Iris pigment epithelial cell (primary cell): ENCODE measurements at regions not wholly inside any gene's neighbourhood (a gene's known extent, or its start where the extent isn't known, plus 50 kb on each side); places are given as distances from the start of the nearest gene placed in this dataset.
"Not testable (repeated sequence)": the region's sequence is repeated elsewhere in the genome, so short reads cannot be mapped to it uniquely, and the experiment has no call there.

Experiments
- DNase-seq: peaks from one replicate; pipeline ENCODE4 v3.0.0-alpha.2; 2011; ENCODE audit warnings: low read depth

GRCh38 chr2:59798687-59799232 is 754.7 kb downstream of the BCL11A start:
- no peak for DNase-seq

- DNase-seq = no peak
These were observed 762.3 kb downstream of the BCL11A start for GRCh38 chr2:59791004-59791618.

- DNase-seq = no peak
These were observed 763.1 kb downstream of the BCL11A start for GRCh38 chr2:59790186-59791003.

GRCh38 chr2:59789523-59789922 is 763.9 kb downstream of the BCL11A start:
- DNase-seq = no peak

- DNase-seq = no peak
These were observed 766.4 kb downstream of the BCL11A start for GRCh38 chr2:59787095-59787494.

GRCh38 chr2:59786684-59787083 is 766.8 kb downstream of the BCL11A start:
- no peak for DNase-seq

- no peak for DNase-seq
These were observed 773.9 kb downstream of the BCL11A start for GRCh38 chr2:59779571-59779970.

GRCh38 chr2:59777120-59777519 is 776.3 kb downstream of the BCL11A start:
- DNase-seq = no peak

- DNase-seq = no peak
These were observed 776.8 kb downstream of the BCL11A start for GRCh38 chr2:59776726-59777008.

- no peak for DNase-seq
These were observed 778.5 kb downstream of the BCL11A start for GRCh38 chr2:59774821-59775433.

GRCh38 chr2:59770651-59771050 is 782.8 kb downstream of the BCL11A start:
- DNase-seq = no peak

GRCh38 chr2:59761966-59762365 is 791.5 kb downstream of the BCL11A start:
- DNase-seq = no peak

- no peak for DNase-seq
These were observed 797.3 kb downstream of the BCL11A start for GRCh38 chr2:59756150-59756549.

GRCh38 chr2:59754011-59754735 is 799.3 kb downstream of the BCL11A start:
- DNase-seq = no peak

GRCh38 chr2:59752512-59752911 is 800.9 kb downstream of the BCL11A start:
- DNase-seq = no peak

- DNase-seq = no peak
These were observed 801.4 kb downstream of the BCL11A start for GRCh38 chr2:59752071-59752470.

- DNase-seq = not testable (repeated sequence)
These were observed 802.2 kb downstream of the BCL11A start for GRCh38 chr2:59751214-59751613.

- no peak for DNase-seq
These were observed 807.2 kb downstream of the BCL11A start for GRCh38 chr2:59746291-59746690.

- no peak for DNase-seq
These were observed 808.4 kb downstream of the BCL11A start for GRCh38 chr2:59745085-59745484.

- no peak for DNase-seq
These were observed 809.0 kb downstream of the BCL11A start for GRCh38 chr2:59744436-59744835.

- no peak for DNase-seq
These were observed 811.6 kb downstream of the BCL11A start for GRCh38 chr2:59741840-59742239.

GRCh38 chr2:59739166-59739565 is 814.3 kb downstream of the BCL11A start:
- DNase-seq = no peak

GRCh38 chr2:59737299-59737698 is 816.2 kb downstream of the BCL11A start:
- DNase-seq = no peak
